ENCODE measurements at regions not wholly inside any gene's neighbourhood (a gene's known extent, or its start where the extent isn't known, plus 50 kb on each side); places are given as distances from the start of the nearest gene placed in this dataset.

GRCh38 chr5:104186510-104186909, 623.9 kb upstream of the NUDT12 start:
- H3K4me3 ChIP-seq (ENCODE audit: low read depth, low read length) = no peak overlapping the region
- H2AFZ ChIP-seq (ENCODE audit: low read length, unreplicated experiment) = no peak overlapping the region
- H3K4me1 ChIP-seq (ENCODE audit: control insufficient read depth, insufficient read depth, low read length, unreplicated experiment) = peaks cover 27% of the 10 kb centered on the region
- H3K79me2 ChIP-seq (ENCODE audit: control insufficient read depth, insufficient read depth, low read length, unreplicated experiment) = no peaks in the 10 kb centered on the region
- H3K36me3 ChIP-seq (ENCODE audit: insufficient read depth, low read length) = no peaks in the 10 kb centered on the region
- no peak overlapping the region for H3K27ac ChIP-seq (ENCODE audit: low read depth, low read length)
- H3K27me3 ChIP-seq (ENCODE audit: insufficient read depth, low read length) = no peaks in the 10 kb centered on the region

GRCh38 chr5:104186100-104186499, 623.5 kb upstream of the NUDT12 start:
- no peak overlapping the region for H3K27ac ChIP-seq (ENCODE audit: low read depth, low read length)
- no peaks in the 10 kb centered on the region for H3K36me3 ChIP-seq (ENCODE audit: insufficient read depth, low read length)
- no peaks in the 10 kb centered on the region for H3K79me2 ChIP-seq (ENCODE audit: control insufficient read depth, insufficient read depth, low read length, unreplicated experiment)
- no peak overlapping the region for H2AFZ ChIP-seq (ENCODE audit: low read length, unreplicated experiment)
- peaks cover 27% of the 10 kb centered on the region for H3K4me1 ChIP-seq (ENCODE audit: control insufficient read depth, insufficient read depth, low read length, unreplicated experiment)
- H3K4me3 ChIP-seq (ENCODE audit: low read depth, low read length) = no peak overlapping the region
- H3K27me3 ChIP-seq (ENCODE audit: insufficient read depth, low read length) = no peaks in the 10 kb centered on the region

GRCh38 chr5:104184264-104184663, 621.7 kb upstream of the NUDT12 start:
- Histone ChIP-seq H3K79me2 (ENCODE audit: control insufficient read depth, insufficient read depth, low read length, unreplicated experiment) (no peaks in the 10 kb centered on the region), H3K36me3 (ENCODE audit: insufficient read depth, low read length) (no peaks in the 10 kb centered on the region), H3K27ac (ENCODE audit: low read depth, low read length) (no peak overlapping the region), H2AFZ (ENCODE audit: low read length, unreplicated experiment) (no peak overlapping the region), H3K4me1 (ENCODE audit: control insufficient read depth, insufficient read depth, low read length, unreplicated experiment) (peaks cover 16% of the 10 kb centered on the region), H3K27me3 (ENCODE audit: insufficient read depth, low read length) (no peaks in the 10 kb centered on the region), H3K4me3 (ENCODE audit: low read depth, low read length) (no peak overlapping the region)

- H3K27me3 ChIP-seq (ENCODE audit: insufficient read depth, low read length) = no peaks in the 10 kb centered on the region
- H3K79me2 ChIP-seq (ENCODE audit: control insufficient read depth, insufficient read depth, low read length, unreplicated experiment) = no peaks in the 10 kb centered on the region
- H3K27ac ChIP-seq (ENCODE audit: low read depth, low read length) = no peak overlapping the region
- peaks cover 1% of the 10 kb centered on the region for H3K4me1 ChIP-seq (ENCODE audit: control insufficient read depth, insufficient read depth, low read length, unreplicated experiment)
- no peak overlapping the region for H3K4me3 ChIP-seq (ENCODE audit: low read depth, low read length)
- no peaks in the 10 kb centered on the region for H3K36me3 ChIP-seq (ENCODE audit: insufficient read depth, low read length)
- H2AFZ ChIP-seq (ENCODE audit: low read length, unreplicated experiment) = no peak overlapping the region
Observed at GRCh38 chr5:104178829-104179456, 616.4 kb upstream of the NUDT12 start.

- Histone ChIP-seq H3K4me3 (ENCODE audit: low read depth, low read length) (0 out of 2 replicates have a peak overlapping the region, but pooled peaks have one; percentile 11), H3K4me1 (ENCODE audit: control insufficient read depth, insufficient read depth, low read length, unreplicated experiment) (no peaks in the 10 kb centered on the region), H2AFZ (ENCODE audit: low read length, unreplicated experiment) (peak overlapping the region; percentile 48), H3K27ac (ENCODE audit: low read depth, low read length) (no peak overlapping the region), H3K36me3 (ENCODE audit: insufficient read depth, low read length) (no peaks in the 10 kb centered on the region), H3K27me3 (ENCODE audit: insufficient read depth, low read length) (no peaks in the 10 kb centered on the region), H3K79me2 (ENCODE audit: control insufficient read depth, insufficient read depth, low read length, unreplicated experiment) (no peaks in the 10 kb centered on the region)
Observed at GRCh38 chr5:104178066-104178465, 615.5 kb upstream of the NUDT12 start.

GRCh38 chr5:104177651-104178050, 615.1 kb upstream of the NUDT12 start:
- Histone ChIP-seq H3K4me3 (ENCODE audit: low read depth, low read length) (no peak overlapping the region), H3K36me3 (ENCODE audit: insufficient read depth, low read length) (no peaks in the 10 kb centered on the region), H3K27me3 (ENCODE audit: insufficient read depth, low read length) (no peaks in the 10 kb centered on the region), H3K79me2 (ENCODE audit: control insufficient read depth, insufficient read depth, low read length, unreplicated experiment) (no peaks in the 10 kb centered on the region), H3K4me1 (ENCODE audit: control insufficient read depth, insufficient read depth, low read length, unreplicated experiment) (no peaks in the 10 kb centered on the region), H2AFZ (ENCODE audit: low read length, unreplicated experiment) (peak overlapping the region; percentile 48), H3K27ac (ENCODE audit: low read depth, low read length) (no peak overlapping the region)

GRCh38 chr5:104172976-104173375, 610.4 kb upstream of the NUDT12 start:
- no peaks in the 10 kb centered on the region for H3K36me3 ChIP-seq (ENCODE audit: insufficient read depth, low read length)
- no peaks in the 10 kb centered on the region for H3K79me2 ChIP-seq (ENCODE audit: control insufficient read depth, insufficient read depth, low read length, unreplicated experiment)
- H3K27me3 ChIP-seq (ENCODE audit: insufficient read depth, low read length) = no peaks in the 10 kb centered on the region
- no peak overlapping the region for H2AFZ ChIP-seq (ENCODE audit: low read length, unreplicated experiment)
- H3K27ac ChIP-seq (ENCODE audit: low read depth, low read length) = no peak overlapping the region
- no peak overlapping the region for H3K4me3 ChIP-seq (ENCODE audit: low read depth, low read length)
- no peaks in the 10 kb centered on the region for H3K4me1 ChIP-seq (ENCODE audit: control insufficient read depth, insufficient read depth, low read length, unreplicated experiment)

- Histone ChIP-seq H2AFZ (ENCODE audit: low read length, unreplicated experiment) (no peak overlapping the region), H3K27ac (ENCODE audit: low read depth, low read length) (no peak overlapping the region), H3K36me3 (ENCODE audit: insufficient read depth, low read length) (no peaks in the 10 kb centered on the region), H3K4me1 (ENCODE audit: control insufficient read depth, insufficient read depth, low read length, unreplicated experiment) (no peaks in the 10 kb centered on the region), H3K79me2 (ENCODE audit: control insufficient read depth, insufficient read depth, low read length, unreplicated experiment) (no peaks in the 10 kb centered on the region), H3K27me3 (ENCODE audit: insufficient read depth, low read length) (no peaks in the 10 kb centered on the region), H3K4me3 (ENCODE audit: low read depth, low read length) (no peak overlapping the region)
Observed at GRCh38 chr5:104171958-104172690, 609.5 kb upstream of the NUDT12 start.

- Histone ChIP-seq H3K27ac (ENCODE audit: low read depth, low read length) (no peak overlapping the region), H3K4me3 (ENCODE audit: low read depth, low read length) (no peak overlapping the region), H2AFZ (ENCODE audit: low read length, unreplicated experiment) (no peak overlapping the region), H3K4me1 (ENCODE audit: control insufficient read depth, insufficient read depth, low read length, unreplicated experiment) (no peaks in the 10 kb centered on the region), H3K36me3 (ENCODE audit: insufficient read depth, low read length) (no peaks in the 10 kb centered on the region), H3K27me3 (ENCODE audit: insufficient read depth, low read length) (no peaks in the 10 kb centered on the region), H3K79me2 (ENCODE audit: control insufficient read depth, insufficient read depth, low read length, unreplicated experiment) (no peaks in the 10 kb centered on the region)
Observed at GRCh38 chr5:104170926-104171325, 608.3 kb upstream of the NUDT12 start.

- H3K27me3 ChIP-seq (ENCODE audit: insufficient read depth, low read length) = no peaks in the 10 kb centered on the region
- H3K79me2 ChIP-seq (ENCODE audit: control insufficient read depth, insufficient read depth, low read length, unreplicated experiment) = no peaks in the 10 kb centered on the region
- H3K4me1 ChIP-seq (ENCODE audit: control insufficient read depth, insufficient read depth, low read length, unreplicated experiment) = peaks cover 10% of the 10 kb centered on the region
- H3K36me3 ChIP-seq (ENCODE audit: insufficient read depth, low read length) = no peaks in the 10 kb centered on the region
- no peak overlapping the region for H3K4me3 ChIP-seq (ENCODE audit: low read depth, low read length)
- H3K27ac ChIP-seq (ENCODE audit: low read depth, low read length) = no peak overlapping the region
- H2AFZ ChIP-seq (ENCODE audit: low read length, unreplicated experiment) = peak overlapping the region; percentile 16
Observed at GRCh38 chr5:104146652-104147051, 584.1 kb upstream of the NUDT12 start.

- Histone ChIP-seq H3K36me3 (ENCODE audit: insufficient read depth, low read length) (no peaks in the 10 kb centered on the region), H3K27me3 (ENCODE audit: insufficient read depth, low read length) (no peaks in the 10 kb centered on the region), H3K79me2 (ENCODE audit: control insufficient read depth, insufficient read depth, low read length, unreplicated experiment) (no peaks in the 10 kb centered on the region), H2AFZ (ENCODE audit: low read length, unreplicated experiment) (no peak overlapping the region), H3K27ac (ENCODE audit: low read depth, low read length) (no peak overlapping the region), H3K4me1 (ENCODE audit: control insufficient read depth, insufficient read depth, low read length, unreplicated experiment) (no peaks in the 10 kb centered on the region), H3K4me3 (ENCODE audit: low read depth, low read length) (no peak overlapping the region)
Observed at GRCh38 chr5:104139840-104140239, 577.3 kb upstream of the NUDT12 start.

All from ACC112 (cell line).